Heart left ventricle (tissue), 16 donors: ENCODE measurements at regions not wholly inside any gene's neighbourhood (a gene's known extent, or its start where the extent isn't known, plus 50 kb on each side); places are given as distances from the start of the nearest gene placed in this dataset.
"Not testable (repeated sequence)": the region's sequence is repeated elsewhere in the genome, so short reads cannot be mapped to it uniquely, and the experiment has no call there.

Experiments used
- ATAC-seq, 4 donors: fragments of 200-7000 bp; cut with Tn5 transposase; one replicate each; pipeline ENCODE4 v1.9.1; 2020 to 2022; ENCODE audit warnings: moderate library complexity in 4 of 4, mild to moderate bottlenecking in 3 of 4, moderate number of reproducible peaks in 1 of 4
- DNase-seq, 5 donors: peaks; one replicate each; pipeline ENCODE4 v3.0.0-alpha.2; 2020
- H3K27ac ChIP-seq, 12 donors: fragments of 200-600 bp; sonication (generic) in 4 of 12; one replicate each; pipeline versions ENCODE4 v1.5.0 to v1.8.0; 2016 to 2022; ENCODE audit warnings: mild to moderate bottlenecking in 2 of 12
- H3K27me3 ChIP-seq, 9 donors: fragments of 200-600 bp; sonication (generic) in 2 of 9; one replicate each; pipeline versions ENCODE4 v1.5.1 to v1.8.0; 2016 to 2022; ENCODE audit warnings: mild to moderate bottlenecking in 3 of 9
- H3K36me3 ChIP-seq, 9 donors: fragments of 200-600 bp; sonication (generic) in 2 of 9; one replicate each; pipeline versions ENCODE4 v1.5.0 to v1.8.0; 2018 to 2022; ENCODE audit warnings: mild to moderate bottlenecking in 2 of 9
- H3K4me1 ChIP-seq, 12 donors: fragments of 200-600 bp; sonication (generic) in 4 of 12; one replicate each; pipeline versions ENCODE4 v1.5.0 to v1.8.0; 2016 to 2022; ENCODE audit warnings: mild to moderate bottlenecking in 3 of 12
- H3K4me3 ChIP-seq, 12 donors: fragments of 200-600 bp; sonication (generic) in 4 of 12; one replicate each; pipeline versions ENCODE4 v1.5.0 to v1.8.0; 2017 to 2022; ENCODE audit warnings: mild to moderate bottlenecking in 9 of 12, moderate library complexity in 4 of 12
- H3K9me3 ChIP-seq, 12 donors: fragments of 200-600 bp; sonication (generic) in 4 of 12; one replicate each; pipeline versions ENCODE4 v1.5.0 to v1.8.0; 2016 to 2022; ENCODE audit warnings: mild to moderate bottlenecking in 1 of 12
- POLR2A ChIP-seq, 2 donors: fragments of 450-650 bp; IDR thresholded peaks; one replicate each; pipeline ENCODE4 v1.6.1; 2017; ENCODE audit warnings: antibody characterized with exemption in 2 of 2, mild to moderate bottlenecking in 2 of 2, moderate library complexity in 2 of 2
- WGBS, 4 donors: extraction: QIAGEN DNeasy Blood & Tissue Kit in 2 of 4; methylation state at CpG; one replicate each; pipeline versions ENCODE4 v1.1.5 to v1.1.7; 2013 to 2018; 5-methylcytosine and 5-hydroxymethylcytosine counted together
- intact Hi-C, 10 donors: fragments of 100-400 bp; cut with DNase I; formaldehyde crosslinking; loops; one replicate each; pipeline versions ENCODE4 v1.11.1 to v1.14.2; 2022
- TF ChIP-seq, protein P1 (sequence below), 12 donors: fragments of 200-600 bp; sonication (generic) in 4 of 12; IDR thresholded peaks; one replicate each; pipeline versions ENCODE4 v1.5.0 to v1.8.0; 2018 to 2022; ENCODE audit warnings: antibody characterized with exemption in 12 of 12, mild to moderate bottlenecking in 5 of 12
- donor health status: ischemic (EF 13 %, LVEDD 7.1; RV severe dilation, severe dysfunction).
- donor health status: healthy with polysubstance abuse.
- donor health status: DM: no; HTN: yes; CAD: no.
- donor health status: DM: no; HTN: no; CAD: no.
- donor health status: ischemic (EF 25% LVEDD 6.9; RV normal size, moderate dysfunction).
- donor health status: ischemic (EF 25% LVEDD 5.7; RV mildly dilated, moderate dysfunction).
- donor health status: healthy.
- donor health status: DM: yes; HTN: yes; CAD: no.
- donor health status: ischemic (EF 35%, LVEDD 5.7; RV mildly dilated, moderate dysfunction).
- donor health status: nonischemic (EF 11% LVEDD 7.7; RV severe dilation, severe dysfunction).
- donor health status: DM: yes; HTN: yes; CAD: no.
- donor health status: PGD.
- donor health status: ischemic (EF 29% LVEDD 5.4; RV normal size, mild dysfunction).
- donor health status: nonischemic (EF 23%, LVEDD 6.1; RV moderate dilation, normal function).

DNA sequence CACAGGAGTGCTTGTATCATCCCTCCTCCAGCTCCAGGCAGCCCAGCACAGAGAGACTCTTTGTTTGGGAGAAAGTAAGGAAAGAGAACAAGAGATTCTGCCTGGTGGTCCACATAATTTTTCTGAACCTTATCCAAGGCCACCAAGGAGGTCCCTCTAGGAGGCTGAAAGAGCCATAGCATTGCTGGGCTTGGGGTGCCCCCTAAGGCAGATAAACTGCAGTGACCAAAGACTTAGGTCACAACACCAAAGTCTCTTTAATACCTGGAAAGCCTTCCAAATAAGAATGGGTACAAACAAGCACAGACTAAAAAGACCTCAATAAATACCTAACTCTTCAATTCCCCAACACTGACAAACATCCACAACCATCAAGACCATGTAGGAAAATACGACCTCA is 310.2 kb upstream of the PPP2R3A start:
- ATAC-seq: no peak
- no peaks in the 10 kb centered on the region for H3K36me3 ChIP-seq
- WGBS, 4 donors: 86 to 89% (median 87%) methylated on average over 1 of the region's 1 CpG

DNA sequence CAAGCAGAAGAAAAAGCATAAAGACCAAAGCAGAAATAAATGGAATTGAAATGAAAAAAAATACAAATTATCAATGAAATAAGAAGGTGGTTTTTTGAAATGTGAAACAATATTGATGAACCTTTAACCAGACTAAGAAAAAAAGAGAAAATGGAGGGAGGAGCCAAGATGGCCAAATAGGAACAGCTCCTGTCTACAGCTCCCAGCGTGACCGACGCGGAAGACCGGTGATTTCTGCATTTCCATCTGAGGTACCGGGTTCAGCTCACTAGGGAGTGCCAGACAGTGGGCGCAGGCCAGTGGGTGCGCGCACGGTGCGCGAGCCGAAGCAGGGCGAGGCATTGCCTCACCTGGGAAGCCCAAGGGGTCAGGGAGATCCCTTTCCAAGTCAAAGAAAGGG is 307.1 kb upstream of the PPP2R3A start:
- H3K4me1 ChIP-seq, H3K9me3 ChIP-seq, DNase-seq, intact Hi-C loops, H3K27ac ChIP-seq, H3K4me3 ChIP-seq, H3K36me3 ChIP-seq, H3K27me3 ChIP-seq, ATAC-seq: not testable (repeated sequence)
- WGBS, 4 donors: 52 to 93% (median 87%) methylated on average over 6 to 14 of the region's 14 CpGs

More for the DNA sequence above, 310.2 kb upstream of the PPP2R3A start:
- intact Hi-C loops: no loop called here
- no peaks in the 10 kb centered on the region for H3K27me3 ChIP-seq
- H3K4me3 ChIP-seq: no peak overlapping the region
- H3K27ac ChIP-seq: no peak overlapping the region
- H3K9me3 ChIP-seq: peaks cover 0 to 4% (median 0%) of the 10 kb centered on the region in 12 donors
- H3K4me1 ChIP-seq: no peaks in the 10 kb centered on the region
- no peak for DNase-seq
- TF ChIP-seq POLR2A (IDR thresholded peaks at IDR 0.05): no peak
- TF ChIP-seq, protein P1, sequence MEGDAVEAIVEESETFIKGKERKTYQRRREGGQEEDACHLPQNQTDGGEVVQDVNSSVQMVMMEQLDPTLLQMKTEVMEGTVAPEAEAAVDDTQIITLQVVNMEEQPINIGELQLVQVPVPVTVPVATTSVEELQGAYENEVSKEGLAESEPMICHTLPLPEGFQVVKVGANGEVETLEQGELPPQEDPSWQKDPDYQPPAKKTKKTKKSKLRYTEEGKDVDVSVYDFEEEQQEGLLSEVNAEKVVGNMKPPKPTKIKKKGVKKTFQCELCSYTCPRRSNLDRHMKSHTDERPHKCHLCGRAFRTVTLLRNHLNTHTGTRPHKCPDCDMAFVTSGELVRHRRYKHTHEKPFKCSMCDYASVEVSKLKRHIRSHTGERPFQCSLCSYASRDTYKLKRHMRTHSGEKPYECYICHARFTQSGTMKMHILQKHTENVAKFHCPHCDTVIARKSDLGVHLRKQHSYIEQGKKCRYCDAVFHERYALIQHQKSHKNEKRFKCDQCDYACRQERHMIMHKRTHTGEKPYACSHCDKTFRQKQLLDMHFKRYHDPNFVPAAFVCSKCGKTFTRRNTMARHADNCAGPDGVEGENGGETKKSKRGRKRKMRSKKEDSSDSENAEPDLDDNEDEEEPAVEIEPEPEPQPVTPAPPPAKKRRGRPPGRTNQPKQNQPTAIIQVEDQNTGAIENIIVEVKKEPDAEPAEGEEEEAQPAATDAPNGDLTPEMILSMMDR (IDR thresholded peaks at IDR 0.05): no peak

DNA sequence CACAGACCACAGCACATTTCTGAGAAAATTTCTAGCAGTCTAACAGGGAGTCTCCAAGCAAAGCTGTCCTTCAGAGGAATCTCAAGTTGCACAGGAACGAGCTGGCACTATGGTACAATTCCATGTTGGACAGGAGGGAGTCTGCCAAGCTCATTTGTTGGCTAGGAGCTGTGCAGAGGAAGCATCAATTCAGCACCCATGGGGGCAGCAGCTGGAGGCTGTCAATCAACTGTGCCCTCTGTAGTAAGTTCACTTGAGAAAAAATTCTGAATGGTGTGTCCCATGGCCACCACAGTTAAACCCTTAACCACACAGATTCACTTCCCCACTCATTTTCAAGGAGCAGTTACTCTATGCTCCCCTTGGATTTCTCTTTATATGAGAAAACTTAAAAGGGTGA is 298.5 kb upstream of the PPP2R3A start:
- 29 to 49% (median 41%) methylated on average over 1 of the region's 1 CpG for WGBS, 4 donors
- Histone ChIP-seq H3K4me1 (no peaks in the 10 kb centered on the region), H3K4me3 (no peak overlapping the region), H3K36me3 (no peaks in the 10 kb centered on the region), H3K27ac (no peak overlapping the region), H3K27me3 (no peaks in the 10 kb centered on the region), H3K9me3 (peaks cover 0 to 20% (median 2%) of the 10 kb centered on the region in 12 donors)
- no peak for DNase-seq
- no peak for ATAC-seq
- no peak for TF ChIP-seq POLR2A (IDR thresholded peaks at IDR 0.05)
- TF ChIP-seq, protein P1 (IDR thresholded peaks at IDR 0.05): no peak
- intact Hi-C loops: no loop called here

- H3K27ac ChIP-seq: no peak overlapping the region
- ATAC-seq: no peak
- intact Hi-C loops: no loop called here
- no peaks in the 10 kb centered on the region for H3K4me1 ChIP-seq
- H3K4me3 ChIP-seq: no peak overlapping the region
- WGBS, 4 donors: 75 to 80% (median 77%) methylated on average over 3 of the region's 3 CpGs
- no peaks in the 10 kb centered on the region for H3K9me3 ChIP-seq
- no peak for DNase-seq
- H3K36me3 ChIP-seq: no peaks in the 10 kb centered on the region
- TF ChIP-seq, protein P1 (IDR thresholded peaks at IDR 0.05): no peak
- no peak for TF ChIP-seq POLR2A (IDR thresholded peaks at IDR 0.05)
- H3K27me3 ChIP-seq: no peaks in the 10 kb centered on the region
Observed at GRCh38 chr3:135674508-135674907, 291.0 kb upstream of the PPP2R3A start.

- Histone ChIP-seq H3K4me3 (no peak overlapping the region), H3K36me3 (no peaks in the 10 kb centered on the region), H3K9me3 (peaks cover 0 to 17% (median 10%) of the 10 kb centered on the region in 12 donors), H3K27me3 (no peaks in the 10 kb centered on the region), H3K4me1 (no peaks in the 10 kb centered on the region), H3K27ac (no peak overlapping the region)
- intact Hi-C loops: no loop called here
- DNase-seq: no peak
- WGBS, 4 donors: 60 to 78% (median 73%) methylated on average over 4 of the region's 4 CpGs
- TF ChIP-seq, protein P1 (IDR thresholded peaks at IDR 0.05): no peak
- TF ChIP-seq POLR2A (IDR thresholded peaks at IDR 0.05): no peak
- ATAC-seq: no peak
Observed at GRCh38 chr3:135678386-135678785, 287.1 kb upstream of the PPP2R3A start.
